ENCODE measurements at regions not wholly inside any gene's neighbourhood (a gene's known extent, or its start where the extent isn't known, plus 50 kb on each side); places are given as distances from the start of the nearest gene placed in this dataset.

GRCh38 chr6:40258531-40258930 lies 324.3 kb upstream of the MOCS1 start:
- no peak overlapping the region for H2AFZ ChIP-seq (replicated peaks; ENCODE audit: low read length, poor library complexity)
- no peak for ATAC-seq (ENCODE audit: low read depth)
- H2AK5ac ChIP-seq (ENCODE audit: low read depth, low read length): no peak overlapping the region
- H3K9me3 ChIP-seq (ENCODE audit: control insufficient read depth, insufficient read depth, low read length): no peaks in the 10 kb centered on the region
- TF ChIP-seq RFX5 (IDR thresholded peaks at IDR 0.05; ENCODE audit: low read depth, low read length) (no peak), MAFK (IDR thresholded peaks at IDR 0.05; ENCODE audit: low read depth, low read length) (no peak), CHD1 (IDR thresholded peaks at IDR 0.05; ENCODE audit: low read depth, low read length) (no peak), FOS (IDR thresholded peaks at IDR 0.05; ENCODE audit: low read depth, low read length) (no peak), POLR2A (IDR thresholded peaks at IDR 0.05; ENCODE audit: low read depth, low read length) (no peak), MAZ (IDR thresholded peaks at IDR 0.05; ENCODE audit: borderline replicate concordance, low read depth, low read length) (no peak), MXI1 (IDR thresholded peaks at IDR 0.05; ENCODE audit: borderline replicate concordance, low read depth, low read length) (no peak), SMC3 (IDR thresholded peaks at IDR 0.05; ENCODE audit: low read depth, low read length) (no peak), RAD21 (IDR thresholded peaks at IDR 0.05; ENCODE audit: low read length) (no peak), RCOR1 (IDR thresholded peaks at IDR 0.05; ENCODE audit: insufficient replicate concordance, low read length) (no peak), NFE2L2 (IDR thresholded peaks at IDR 0.05; ENCODE audit: low read depth, low read length) (no peak), BHLHE40 (IDR thresholded peaks at IDR 0.05; ENCODE audit: low read depth, low read length) (no peak), CEBPB (IDR thresholded peaks at IDR 0.05; ENCODE audit: low read depth, low read length) (no peak)
- TF ChIP-seq, protein P1, sequence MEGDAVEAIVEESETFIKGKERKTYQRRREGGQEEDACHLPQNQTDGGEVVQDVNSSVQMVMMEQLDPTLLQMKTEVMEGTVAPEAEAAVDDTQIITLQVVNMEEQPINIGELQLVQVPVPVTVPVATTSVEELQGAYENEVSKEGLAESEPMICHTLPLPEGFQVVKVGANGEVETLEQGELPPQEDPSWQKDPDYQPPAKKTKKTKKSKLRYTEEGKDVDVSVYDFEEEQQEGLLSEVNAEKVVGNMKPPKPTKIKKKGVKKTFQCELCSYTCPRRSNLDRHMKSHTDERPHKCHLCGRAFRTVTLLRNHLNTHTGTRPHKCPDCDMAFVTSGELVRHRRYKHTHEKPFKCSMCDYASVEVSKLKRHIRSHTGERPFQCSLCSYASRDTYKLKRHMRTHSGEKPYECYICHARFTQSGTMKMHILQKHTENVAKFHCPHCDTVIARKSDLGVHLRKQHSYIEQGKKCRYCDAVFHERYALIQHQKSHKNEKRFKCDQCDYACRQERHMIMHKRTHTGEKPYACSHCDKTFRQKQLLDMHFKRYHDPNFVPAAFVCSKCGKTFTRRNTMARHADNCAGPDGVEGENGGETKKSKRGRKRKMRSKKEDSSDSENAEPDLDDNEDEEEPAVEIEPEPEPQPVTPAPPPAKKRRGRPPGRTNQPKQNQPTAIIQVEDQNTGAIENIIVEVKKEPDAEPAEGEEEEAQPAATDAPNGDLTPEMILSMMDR (conservative IDR thresholded peaks at IDR 0.05; ENCODE audit: low read depth, low read length): no peak
- TF ChIP-seq, protein P2, sequence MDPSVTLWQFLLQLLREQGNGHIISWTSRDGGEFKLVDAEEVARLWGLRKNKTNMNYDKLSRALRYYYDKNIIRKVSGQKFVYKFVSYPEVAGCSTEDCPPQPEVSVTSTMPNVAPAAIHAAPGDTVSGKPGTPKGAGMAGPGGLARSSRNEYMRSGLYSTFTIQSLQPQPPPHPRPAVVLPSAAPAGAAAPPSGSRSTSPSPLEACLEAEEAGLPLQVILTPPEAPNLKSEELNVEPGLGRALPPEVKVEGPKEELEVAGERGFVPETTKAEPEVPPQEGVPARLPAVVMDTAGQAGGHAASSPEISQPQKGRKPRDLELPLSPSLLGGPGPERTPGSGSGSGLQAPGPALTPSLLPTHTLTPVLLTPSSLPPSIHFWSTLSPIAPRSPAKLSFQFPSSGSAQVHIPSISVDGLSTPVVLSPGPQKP (IDR thresholded peaks at IDR 0.05; ENCODE audit: borderline replicate concordance, low read depth, low read length): no peak
- TF ChIP-seq, protein P3, sequence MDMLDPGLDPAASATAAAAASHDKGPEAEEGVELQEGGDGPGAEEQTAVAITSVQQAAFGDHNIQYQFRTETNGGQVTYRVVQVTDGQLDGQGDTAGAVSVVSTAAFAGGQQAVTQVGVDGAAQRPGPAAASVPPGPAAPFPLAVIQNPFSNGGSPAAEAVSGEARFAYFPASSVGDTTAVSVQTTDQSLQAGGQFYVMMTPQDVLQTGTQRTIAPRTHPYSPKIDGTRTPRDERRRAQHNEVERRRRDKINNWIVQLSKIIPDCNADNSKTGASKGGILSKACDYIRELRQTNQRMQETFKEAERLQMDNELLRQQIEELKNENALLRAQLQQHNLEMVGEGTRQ (IDR thresholded peaks at IDR 0.05; ENCODE audit: low read depth, low read length): no peak
- H3K9me1 ChIP-seq (ENCODE audit: insufficient read depth, low read length): no peaks in the 10 kb centered on the region
- no TSS peak for BruUV-seq (replicated peaks)
- no peak overlapping the region for H2BK20ac ChIP-seq (ENCODE audit: low read depth, low read length)
- H2AK9ac ChIP-seq (replicated peaks; ENCODE audit: low read depth, low read length, poor library complexity): no peak overlapping the region
- no peak overlapping the region for H2BK5ac ChIP-seq (ENCODE audit: low read depth, low read length, poor library complexity, severe bottlenecking)
- H3K27ac ChIP-seq (ENCODE audit: insufficient read depth, low read length): no peak overlapping the region
- POLR2A ChIA-PET (ENCODE audit: unreplicated experiment): no interaction called here
- no peaks in the 10 kb centered on the region for H3K36me3 ChIP-seq (ENCODE audit: control insufficient read depth, insufficient read depth, low read length)
- no peak overlapping the region for H3K4me2 ChIP-seq (ENCODE audit: low read depth, low read length)
- H2BK120ac ChIP-seq (ENCODE audit: low read depth, low read length): no peak overlapping the region
- H3K79me1 ChIP-seq (ENCODE audit: low read depth in 1 of 2, low read length in 2 of 2): no peaks in the 10 kb centered on the region
- intact Hi-C loops (cut with micrococcal nuclease): no loop called here
- no peak overlapping the region for H3K9ac ChIP-seq (ENCODE audit: low read depth, low read length)
- CTCF ChIA-PET: no interaction called here
- H2BK15ac ChIP-seq (ENCODE audit: low read depth, low read length): no peak overlapping the region
- no peak overlapping the region for H3K4ac ChIP-seq (ENCODE audit: low read depth, low read length)
- H3K4me3 ChIP-seq (ENCODE audit: insufficient read depth, low read depth, low read length): no peak overlapping the region
- no peak overlapping the region for H4K8ac ChIP-seq (ENCODE audit: low read depth in 2 of 2, low read length in 2 of 2)
- H4K91ac ChIP-seq (ENCODE audit: insufficient read depth, low read depth, low read length): no peak overlapping the region
- H4K20me1 ChIP-seq (ENCODE audit: insufficient read depth, low read length): no peaks in the 10 kb centered on the region
- no peaks in the 10 kb centered on the region for H3K27me3 ChIP-seq (ENCODE audit: control insufficient read depth, insufficient read depth, low read length)
- no peak overlapping the region for H3K56ac ChIP-seq (ENCODE audit: extremely low read depth, insufficient read depth, low read length)
- no peaks in the 10 kb centered on the region for H3K4me1 ChIP-seq (ENCODE audit: control insufficient read depth, insufficient read depth, low read length)
- H3K14ac ChIP-seq (replicated peaks; ENCODE audit: low read depth, low read length): no peak overlapping the region
- H3K18ac ChIP-seq (ENCODE audit: low read depth, low read length): no peak overlapping the region
- no peak overlapping the region for H3K23ac ChIP-seq (ENCODE audit: low read depth, low read length)
- in situ Hi-C loops (cut with MboI; ENCODE audit: low sequenced_read_pairs): no loop called here
- H4K5ac ChIP-seq (ENCODE audit: low read depth, low read length): no peak overlapping the region
- dilution Hi-C loops (cut with HindIII; ENCODE audit: low sequenced_read_pairs, unreplicated experiment): no loop called here
- 14% methylated on average over 1 of the region's 5 CpGs; no CpG with 5 or more reads in 1 of the 2 experiments for WGBS, 2 experiments (ENCODE audit: extremely low coverage in 2 of 2, insufficient read length in 1 of 2)
- no peak for DNase-seq

Data from IMR-90 (cell line).